Fibroblast of lung (primary cell): ENCODE measurements at regions not wholly inside any gene's neighbourhood (a gene's known extent, or its start where the extent isn't known, plus 50 kb on each side); places are given as distances from the start of the nearest gene placed in this dataset.

Experiments used
- EZH2 ChIP-seq: IDR thresholded peaks from 2 replicates; pipeline ENCODE4 v1.5.1; 2012; ENCODE audit warnings: low read length, control low read depth, mild to moderate bottlenecking; ENCODE audit errors: missing control alignments
- TF ChIP-seq, protein P1 (sequence below), 2 donors: IDR thresholded peaks in 1 of 2; conservative IDR thresholded peaks in 1 of 2; 1 replicate in 1 of 2; 2 replicates in 1 of 2; pipeline ENCODE4 v1.5.1; 2011 to 2012; ENCODE audit warnings: low read length in 2 of 2, control low read depth in 1 of 2, inconsistent platforms in 1 of 2, low read depth in 1 of 2, mild to moderate bottlenecking in 1 of 2

DNA sequence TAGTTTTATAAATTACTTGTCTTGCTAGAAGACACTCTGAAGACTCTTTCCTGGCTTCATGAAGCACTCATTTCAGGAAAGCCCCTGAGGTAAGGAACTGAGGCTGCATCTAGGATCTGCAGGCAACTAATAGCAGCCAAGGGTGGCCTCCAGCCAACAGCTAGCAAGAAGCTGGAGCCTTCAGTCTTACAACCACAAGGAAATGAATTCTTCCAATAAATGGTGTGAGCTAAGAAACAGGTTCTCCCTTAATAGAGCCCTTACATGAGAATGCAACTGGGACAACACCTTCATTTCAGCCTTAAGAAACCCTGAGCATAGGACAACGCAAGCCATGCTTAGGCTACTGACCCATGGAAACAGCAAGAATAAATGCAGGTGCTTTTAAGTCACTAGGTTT is 254.6 kb upstream of the RBBP8 start:
- TF ChIP-seq, protein P1, sequence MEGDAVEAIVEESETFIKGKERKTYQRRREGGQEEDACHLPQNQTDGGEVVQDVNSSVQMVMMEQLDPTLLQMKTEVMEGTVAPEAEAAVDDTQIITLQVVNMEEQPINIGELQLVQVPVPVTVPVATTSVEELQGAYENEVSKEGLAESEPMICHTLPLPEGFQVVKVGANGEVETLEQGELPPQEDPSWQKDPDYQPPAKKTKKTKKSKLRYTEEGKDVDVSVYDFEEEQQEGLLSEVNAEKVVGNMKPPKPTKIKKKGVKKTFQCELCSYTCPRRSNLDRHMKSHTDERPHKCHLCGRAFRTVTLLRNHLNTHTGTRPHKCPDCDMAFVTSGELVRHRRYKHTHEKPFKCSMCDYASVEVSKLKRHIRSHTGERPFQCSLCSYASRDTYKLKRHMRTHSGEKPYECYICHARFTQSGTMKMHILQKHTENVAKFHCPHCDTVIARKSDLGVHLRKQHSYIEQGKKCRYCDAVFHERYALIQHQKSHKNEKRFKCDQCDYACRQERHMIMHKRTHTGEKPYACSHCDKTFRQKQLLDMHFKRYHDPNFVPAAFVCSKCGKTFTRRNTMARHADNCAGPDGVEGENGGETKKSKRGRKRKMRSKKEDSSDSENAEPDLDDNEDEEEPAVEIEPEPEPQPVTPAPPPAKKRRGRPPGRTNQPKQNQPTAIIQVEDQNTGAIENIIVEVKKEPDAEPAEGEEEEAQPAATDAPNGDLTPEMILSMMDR (conservative IDR thresholded peaks at IDR 0.05 in 1 of 2, IDR thresholded peaks at IDR 0.05 in 1 of 2; ENCODE audit: low read depth in 1 of 2, low read length in 2 of 2), result no peak
- TF ChIP-seq EZH2, result no peak
